Putamen (tissue), 1 donor: ENCODE measurements at regions not wholly inside any gene's neighbourhood (a gene's known extent, or its start where the extent isn't known, plus 50 kb on each side); places are given as distances from the start of the nearest gene placed in this dataset.
"Not testable (repeated sequence)": the region's sequence is repeated elsewhere in the genome, so short reads cannot be mapped to it uniquely, and the experiment has no call there.

ENCODE experiments used
- DNase-seq: peaks from one replicate; pipeline ENCODE4 v3.0.0-alpha.2; 2016; ENCODE audit warnings: low spot score

- no peak for DNase-seq
These were observed 887.8 kb upstream of the NCAM2 start for GRCh38 chr21:20110368-20110767.

GRCh38 chr21:20151741-20152140 lies 846.5 kb upstream of the NCAM2 start:
- no peak for DNase-seq

- no peak for DNase-seq
These were observed 835.0 kb upstream of the NCAM2 start for GRCh38 chr21:20163167-20163566.

- no peak for DNase-seq
These were observed 831.1 kb upstream of the NCAM2 start for GRCh38 chr21:20167059-20167458.

- DNase-seq, result no peak
These were observed 828.2 kb upstream of the NCAM2 start for GRCh38 chr21:20169812-20170576.

GRCh38 chr21:20186186-20186585 lies 812.0 kb upstream of the NCAM2 start:
- DNase-seq, result no peak

GRCh38 chr21:20187028-20187427 lies 811.2 kb upstream of the NCAM2 start:
- no peak for DNase-seq

- not testable (repeated sequence) for DNase-seq
These were observed 796.9 kb upstream of the NCAM2 start for GRCh38 chr21:20201323-20201722.

GRCh38 chr21:20207335-20207734 lies 790.9 kb upstream of the NCAM2 start:
- no peak for DNase-seq

- no peak for DNase-seq
These were observed 782.2 kb upstream of the NCAM2 start for GRCh38 chr21:20215959-20216358.

- DNase-seq, result no peak
These were observed 777.6 kb upstream of the NCAM2 start for GRCh38 chr21:20220586-20220985.

- not testable (repeated sequence) for DNase-seq
These were observed 776.2 kb upstream of the NCAM2 start for GRCh38 chr21:20221981-20222380.

- not testable (repeated sequence) for DNase-seq
These were observed 761.6 kb upstream of the NCAM2 start for GRCh38 chr21:20236649-20237048.

GRCh38 chr21:20249401-20249800 lies 748.8 kb upstream of the NCAM2 start:
- no peak for DNase-seq

- no peak for DNase-seq
These were observed 747.9 kb upstream of the NCAM2 start for GRCh38 chr21:20250337-20250736.

GRCh38 chr21:20253261-20253660 lies 744.9 kb upstream of the NCAM2 start:
- DNase-seq, result peak; percentile 67

GRCh38 chr21:20254964-20255363 lies 743.2 kb upstream of the NCAM2 start:
- no peak for DNase-seq

GRCh38 chr21:20257052-20257740 lies 741.0 kb upstream of the NCAM2 start:
- DNase-seq, result no peak

GRCh38 chr21:20258542-20258941 lies 739.7 kb upstream of the NCAM2 start:
- DNase-seq, result no peak

GRCh38 chr21:20259031-20259867 lies 739.0 kb upstream of the NCAM2 start:
- DNase-seq, result peak; percentile 80

GRCh38 chr21:20260124-20260523 lies 738.1 kb upstream of the NCAM2 start:
- no peak for DNase-seq

- no peak for DNase-seq
These were observed 736.8 kb upstream of the NCAM2 start for GRCh38 chr21:20261364-20261763.
